PC-3 (cell line): ENCODE measurements at regions not wholly inside any gene's neighbourhood (a gene's known extent, or its start where the extent isn't known, plus 50 kb on each side); places are given as distances from the start of the nearest gene placed in this dataset.

ENCODE experiments used
- ATAC-seq: fragments of 200-7000 bp; cut with Tn5 transposase; 2 replicates; pipeline ENCODE4 v1.9.1; 2020; ENCODE audit warnings: mild to moderate bottlenecking, moderate library complexity
- BruUV-seq: library from RNA; stranded (reverse); fragments of 400-500 nt; replicated peaks from 2 replicates; lab custom pipeline; 2021; lab: Mats Ljungman, UMichigan
- CTCF ChIA-PET: fragments of 300-600 bp; sonication (Branson Sonifier 250); formaldehyde crosslinking; loops from one replicate; lab custom pipeline; 2022; ENCODE audit warnings: antibody characterized with exemption; lab: Charles Lee
- POLR2A ChIA-PET: fragments of 300-600 bp; sonication (Branson Sonifier 250); formaldehyde crosslinking; loops from one replicate; lab custom pipeline; 2022; ENCODE audit warnings: antibody characterized with exemption; ENCODE audit not compliant: unreplicated experiment; lab: Charles Lee
- DNase-seq: peaks from one replicate; pipeline ENCODE4 v3.0.0-alpha.2; 2015
- H2AFZ ChIP-seq: fragments of 300-600 bp; sonication (generic); 2 replicates; pipeline ENCODE4 v1.6.0; 2016; ENCODE audit warnings: antibody characterized with exemption, low read length
- H3F3A ChIP-seq: fragments of 300-600 bp; sonication (generic); one replicate; pipeline ENCODE4 v1.6.0; 2017; ENCODE audit warnings: antibody characterized with exemption, low read length, control low read depth, mild to moderate bottlenecking; ENCODE audit not compliant: unreplicated experiment
- H3K27ac ChIP-seq: fragments of 300-600 bp; sonication (generic); 2 replicates; pipeline ENCODE4 v1.5.1; 2016; ENCODE audit warnings: mild to moderate bottlenecking, low read length
- H3K27me3 ChIP-seq: fragments of 300-600 bp; sonication (generic); 2 replicates; pipeline ENCODE4 v1.6.1; 2016; ENCODE audit warnings: low read length, mixed read lengths
- H3K36me3 ChIP-seq: fragments of 300-600 bp; sonication (generic); 2 replicates; pipeline ENCODE4 v1.6.1; 2016; ENCODE audit warnings: low read depth, mixed run types, low read length, mixed read lengths
- H3K4me1 ChIP-seq: fragments of 300-600 bp; sonication (generic); 2 replicates; pipeline ENCODE4 v1.5.1; 2016; ENCODE audit warnings: low read length; ENCODE audit not compliant: insufficient read depth
- H3K4me2 ChIP-seq: fragments of 300-600 bp; sonication (generic); 2 replicates; pipeline ENCODE4 v1.6.0; 2016; ENCODE audit warnings: low read length
- H3K4me3 ChIP-seq: fragments of 300-600 bp; sonication (generic); 2 replicates; pipeline ENCODE4 v1.5.1; 2016; ENCODE audit warnings: mild to moderate bottlenecking, low read length, mixed read lengths
- H3K79me2 ChIP-seq: fragments of 300-600 bp; sonication (generic); 2 replicates; pipeline ENCODE4 v1.6.1; 2017; ENCODE audit warnings: low read length, mixed read lengths
- H3K9ac ChIP-seq: fragments of 300-600 bp; sonication (generic); 2 replicates; pipeline ENCODE4 v1.6.0; 2016; ENCODE audit warnings: mild to moderate bottlenecking, low read length
- H3K9me2 ChIP-seq: fragments of 300-600 bp; sonication (generic); replicated peaks from 2 replicates; pipeline ENCODE4 v1.6.1; 2016; ENCODE audit warnings: mixed run types, low read length, mixed read lengths
- H3K9me3 ChIP-seq: fragments of 300-600 bp; sonication (generic); 2 replicates; pipeline ENCODE4 v1.6.1; 2016; ENCODE audit warnings: low read length, mixed read lengths
- H4K20me1 ChIP-seq: fragments of 300-600 bp; sonication (generic); 2 replicates; pipeline ENCODE4 v1.6.1; 2016; ENCODE audit warnings: low read length, mixed read lengths
- EZH2 ChIP-seq: fragments of 300-600 bp; sonication (generic); IDR thresholded peaks from one replicate; pipeline ENCODE4 v1.6.1; 2017; ENCODE audit warnings: antibody characterized with exemption, mild to moderate bottlenecking, low read length; ENCODE audit not compliant: unreplicated experiment
- EZH2phosphoT487 ChIP-seq: fragments of 300-600 bp; sonication (generic); IDR thresholded peaks from 2 replicates; pipeline ENCODE4 v1.6.1; 2018; ENCODE audit warnings: mild to moderate bottlenecking, antibody characterized with exemption, low read length, borderline replicate concordance
- intact Hi-C: fragments of 100-400 bp; cut with micrococcal nuclease; formaldehyde crosslinking; loops from 2 replicates; pipeline ENCODE4 v1.9.0; 2023
- TF ChIP-seq, protein P1 (sequence below): fragments of 300-600 bp; sonication (generic); conservative IDR thresholded peaks from 2 replicates; pipeline ENCODE4 v1.5.1; 2017; ENCODE audit warnings: antibody characterized with exemption, low read depth, mild to moderate bottlenecking, low read length

GRCh38 chr18:24989760-24990593 lies 362.0 kb downstream of the ZNF521 start:
- no peaks in the 10 kb centered on the region for H3K36me3 ChIP-seq
- no peaks in the 10 kb centered on the region for H3K9me2 ChIP-seq
- no peaks in the 10 kb centered on the region for H3K79me2 ChIP-seq
- no peak for TF ChIP-seq EZH2phosphoT487
- no TSS peak for BruUV-seq
- DNase-seq (no peak), ATAC-seq (no peak)
- no peaks in the 10 kb centered on the region for H3F3A ChIP-seq
- ChIA-PET CTCF (no interaction called here), POLR2A (no interaction called here)
- no peak overlapping the region for H2AFZ ChIP-seq
- no peak overlapping the region for H3K4me3 ChIP-seq
- H3K27ac ChIP-seq: no peak overlapping the region
- no peaks in the 10 kb centered on the region for H4K20me1 ChIP-seq
- H3K4me2 ChIP-seq: no peak overlapping the region
- no peak overlapping the region for H3K9ac ChIP-seq
- H3K27me3 ChIP-seq: peaks cover 37% of the 10 kb centered on the region
- H3K9me3 ChIP-seq: no peaks in the 10 kb centered on the region
- intact Hi-C loops: no loop called here
- H3K4me1 ChIP-seq: peaks cover 6% of the 10 kb centered on the region; the same call in 1 of the 2 replicates

DNA sequence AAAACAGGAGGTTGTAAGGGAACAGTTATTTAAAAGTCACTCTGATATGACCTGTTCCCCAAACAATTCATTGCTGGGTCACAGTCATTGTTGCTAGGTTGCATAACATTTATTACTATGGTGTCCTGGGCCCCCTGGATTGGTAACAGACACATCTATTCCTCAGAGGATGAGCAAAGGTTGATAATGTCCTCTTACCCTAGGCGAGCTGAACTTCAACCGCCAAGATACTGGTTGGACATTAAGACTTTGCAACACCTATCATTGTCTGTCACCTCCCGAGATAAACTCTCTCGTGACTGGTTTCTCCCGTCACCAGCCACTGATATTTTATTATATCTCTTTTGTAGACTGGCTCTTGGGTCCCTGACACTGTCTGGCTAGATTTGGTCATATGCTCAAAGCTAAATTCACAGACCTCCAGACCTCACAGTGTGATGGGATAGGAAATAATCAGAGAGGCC lies 361.3 kb downstream of the ZNF521 start:
- intact Hi-C loops: no loop called here
- BruUV-seq: no TSS peak
- ATAC-seq: no peak

GRCh38 chr18:24991141-24992060 lies 360.6 kb downstream of the ZNF521 start:
- no peak overlapping the region for H3K9ac ChIP-seq
- intact Hi-C loops: no loop called here
- no peak overlapping the region for H2AFZ ChIP-seq
- H3K9me2 ChIP-seq: no peaks in the 10 kb centered on the region
- H3K27me3 ChIP-seq: peaks cover 24% of the 10 kb centered on the region
- no peaks in the 10 kb centered on the region for H4K20me1 ChIP-seq
- H3K4me3 ChIP-seq: no peak overlapping the region
- no peaks in the 10 kb centered on the region for H3K9me3 ChIP-seq
- CTCF ChIA-PET: no interaction called here
- H3K27ac ChIP-seq: no peak overlapping the region
- no peak overlapping the region for H3K4me2 ChIP-seq
- no peaks in the 10 kb centered on the region for H3F3A ChIP-seq
- DNase-seq (no peak), ATAC-seq (no peak)
- TF ChIP-seq, protein P1, sequence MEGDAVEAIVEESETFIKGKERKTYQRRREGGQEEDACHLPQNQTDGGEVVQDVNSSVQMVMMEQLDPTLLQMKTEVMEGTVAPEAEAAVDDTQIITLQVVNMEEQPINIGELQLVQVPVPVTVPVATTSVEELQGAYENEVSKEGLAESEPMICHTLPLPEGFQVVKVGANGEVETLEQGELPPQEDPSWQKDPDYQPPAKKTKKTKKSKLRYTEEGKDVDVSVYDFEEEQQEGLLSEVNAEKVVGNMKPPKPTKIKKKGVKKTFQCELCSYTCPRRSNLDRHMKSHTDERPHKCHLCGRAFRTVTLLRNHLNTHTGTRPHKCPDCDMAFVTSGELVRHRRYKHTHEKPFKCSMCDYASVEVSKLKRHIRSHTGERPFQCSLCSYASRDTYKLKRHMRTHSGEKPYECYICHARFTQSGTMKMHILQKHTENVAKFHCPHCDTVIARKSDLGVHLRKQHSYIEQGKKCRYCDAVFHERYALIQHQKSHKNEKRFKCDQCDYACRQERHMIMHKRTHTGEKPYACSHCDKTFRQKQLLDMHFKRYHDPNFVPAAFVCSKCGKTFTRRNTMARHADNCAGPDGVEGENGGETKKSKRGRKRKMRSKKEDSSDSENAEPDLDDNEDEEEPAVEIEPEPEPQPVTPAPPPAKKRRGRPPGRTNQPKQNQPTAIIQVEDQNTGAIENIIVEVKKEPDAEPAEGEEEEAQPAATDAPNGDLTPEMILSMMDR: no peak
- no peak for TF ChIP-seq EZH2
- TF ChIP-seq EZH2phosphoT487: no peak
- no peaks in the 10 kb centered on the region for H3K36me3 ChIP-seq
- POLR2A ChIA-PET: no interaction called here
- BruUV-seq: no TSS peak
- no peaks in the 10 kb centered on the region for H3K79me2 ChIP-seq
- H3K4me1 ChIP-seq: peaks cover 14% of the 10 kb centered on the region

More for the DNA sequence above, 361.3 kb downstream of the ZNF521 start:
- no peak overlapping the region for H3K27ac ChIP-seq
- no peak overlapping the region for H2AFZ ChIP-seq
- no peaks in the 10 kb centered on the region for H3K79me2 ChIP-seq
- no peaks in the 10 kb centered on the region for H3K9me3 ChIP-seq
- H3K9me2 ChIP-seq: no peaks in the 10 kb centered on the region
- H3K4me3 ChIP-seq: no peak overlapping the region
- DNase-seq: no peak
- TF ChIP-seq, protein P1: no peak
- TF ChIP-seq EZH2 (no peak), EZH2phosphoT487 (no peak)
- no peaks in the 10 kb centered on the region for H3K36me3 ChIP-seq
- H3F3A ChIP-seq: no peaks in the 10 kb centered on the region
- H3K27me3 ChIP-seq: peaks cover 31% of the 10 kb centered on the region
- CTCF ChIA-PET: no interaction called here
- POLR2A ChIA-PET: no interaction called here
- no peaks in the 10 kb centered on the region for H4K20me1 ChIP-seq
- H3K9ac ChIP-seq: no peak overlapping the region
- H3K4me2 ChIP-seq: no peak overlapping the region
- peaks cover 10% of the 10 kb centered on the region for H3K4me1 ChIP-seq
